GM06990 (cell line): ENCODE measurements at regions not wholly inside any gene's neighbourhood (a gene's known extent, or its start where the extent isn't known, plus 50 kb on each side); places are given as distances from the start of the nearest gene placed in this dataset.

ENCODE experiments used
- DNase-seq: peaks from one replicate; pipeline ENCODE4 v3.0.0-alpha.2; 2011; ENCODE audit not compliant: insufficient read length; ENCODE audit errors: extremely low read depth
- H3K27me3 ChIP-seq: replicated peaks from 2 replicates; pipeline ENCODE4 v1.6.0; 2011; ENCODE audit warnings: low read length; ENCODE audit not compliant: control insufficient read depth, insufficient read depth
- H3K36me3 ChIP-seq: 2 replicates; pipeline ENCODE4 v1.5.1; 2011; ENCODE audit warnings: low read length; ENCODE audit not compliant: control insufficient read depth, insufficient read depth
- H3K4me3 ChIP-seq: replicated peaks from 2 replicates; pipeline ENCODE4 v1.5.1; 2011; ENCODE audit warnings: low read depth, mild to moderate bottlenecking, control low read depth, low read length
- TF ChIP-seq, protein P1 (sequence below): IDR thresholded peaks from 2 replicates; pipeline ENCODE4 v1.5.1; 2011; ENCODE audit warnings: low read length, control low read depth, mild to moderate bottlenecking, inconsistent platforms; ENCODE audit not compliant: insufficient read depth, poor library complexity, severe bottlenecking

DNA sequence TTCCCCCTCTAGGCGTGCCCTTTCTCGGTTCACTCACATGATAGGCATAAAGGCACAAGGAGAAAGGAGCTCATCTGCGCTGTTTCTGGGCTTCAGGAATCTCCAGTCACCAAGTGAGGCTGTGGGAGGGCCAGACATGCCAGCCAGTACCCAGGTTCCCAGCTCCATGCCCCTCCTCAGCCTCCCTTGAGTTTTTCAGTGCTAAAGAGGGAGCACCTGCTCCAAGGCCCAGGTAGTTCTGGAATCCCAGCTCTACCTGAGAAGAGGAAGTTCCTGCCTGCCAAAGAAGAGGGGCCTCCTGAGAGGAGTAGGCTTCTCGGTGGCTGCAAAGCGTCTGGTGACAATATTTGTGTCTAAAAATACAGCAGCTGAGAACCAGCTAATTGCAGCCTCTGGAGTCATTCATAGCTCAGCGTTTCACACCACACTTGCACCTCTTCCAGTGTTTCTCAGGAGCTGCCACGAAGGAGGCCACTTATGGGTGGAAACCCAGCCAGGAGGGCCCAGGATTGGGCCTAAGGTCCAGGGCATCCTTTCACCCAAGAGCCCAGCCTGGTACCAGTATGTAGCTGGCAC is 197.4 kb downstream of the TRIM29 start:
- DNase-seq: no peak
- TF ChIP-seq, protein P1, sequence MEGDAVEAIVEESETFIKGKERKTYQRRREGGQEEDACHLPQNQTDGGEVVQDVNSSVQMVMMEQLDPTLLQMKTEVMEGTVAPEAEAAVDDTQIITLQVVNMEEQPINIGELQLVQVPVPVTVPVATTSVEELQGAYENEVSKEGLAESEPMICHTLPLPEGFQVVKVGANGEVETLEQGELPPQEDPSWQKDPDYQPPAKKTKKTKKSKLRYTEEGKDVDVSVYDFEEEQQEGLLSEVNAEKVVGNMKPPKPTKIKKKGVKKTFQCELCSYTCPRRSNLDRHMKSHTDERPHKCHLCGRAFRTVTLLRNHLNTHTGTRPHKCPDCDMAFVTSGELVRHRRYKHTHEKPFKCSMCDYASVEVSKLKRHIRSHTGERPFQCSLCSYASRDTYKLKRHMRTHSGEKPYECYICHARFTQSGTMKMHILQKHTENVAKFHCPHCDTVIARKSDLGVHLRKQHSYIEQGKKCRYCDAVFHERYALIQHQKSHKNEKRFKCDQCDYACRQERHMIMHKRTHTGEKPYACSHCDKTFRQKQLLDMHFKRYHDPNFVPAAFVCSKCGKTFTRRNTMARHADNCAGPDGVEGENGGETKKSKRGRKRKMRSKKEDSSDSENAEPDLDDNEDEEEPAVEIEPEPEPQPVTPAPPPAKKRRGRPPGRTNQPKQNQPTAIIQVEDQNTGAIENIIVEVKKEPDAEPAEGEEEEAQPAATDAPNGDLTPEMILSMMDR: no peak
- H3K36me3 ChIP-seq: no peaks in the 10 kb centered on the region
- H3K4me3 ChIP-seq: no peak overlapping the region
- no peaks in the 10 kb centered on the region; the same call in none of the 2 replicates for H3K27me3 ChIP-seq

DNA sequence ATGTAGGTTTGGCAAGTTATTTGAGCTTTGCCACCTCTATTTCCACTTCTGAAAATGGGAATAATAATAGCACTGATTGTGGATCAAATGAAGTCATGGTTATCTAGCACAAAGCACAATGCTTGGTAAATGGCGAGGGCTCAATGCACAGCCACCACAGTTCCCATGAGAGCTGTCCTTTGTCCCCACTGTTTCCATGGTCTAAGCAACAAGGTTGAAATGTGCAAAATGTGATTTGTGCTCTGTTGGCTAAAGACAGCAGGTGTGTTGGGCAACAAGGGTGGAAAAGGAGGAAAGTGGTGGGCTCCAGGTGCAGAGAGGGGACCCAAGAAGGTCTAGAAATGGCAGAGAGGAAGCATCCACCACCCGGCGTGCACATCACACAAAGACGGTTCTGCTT is 200.5 kb downstream of the TRIM29 start:
- Histone ChIP-seq H3K27me3 (no peaks in the 10 kb centered on the region; the same call in none of the 2 replicates), H3K4me3 (no peak overlapping the region), H3K36me3 (no peaks in the 10 kb centered on the region)
- no peak for DNase-seq
- TF ChIP-seq, protein P1: no peak

DNA sequence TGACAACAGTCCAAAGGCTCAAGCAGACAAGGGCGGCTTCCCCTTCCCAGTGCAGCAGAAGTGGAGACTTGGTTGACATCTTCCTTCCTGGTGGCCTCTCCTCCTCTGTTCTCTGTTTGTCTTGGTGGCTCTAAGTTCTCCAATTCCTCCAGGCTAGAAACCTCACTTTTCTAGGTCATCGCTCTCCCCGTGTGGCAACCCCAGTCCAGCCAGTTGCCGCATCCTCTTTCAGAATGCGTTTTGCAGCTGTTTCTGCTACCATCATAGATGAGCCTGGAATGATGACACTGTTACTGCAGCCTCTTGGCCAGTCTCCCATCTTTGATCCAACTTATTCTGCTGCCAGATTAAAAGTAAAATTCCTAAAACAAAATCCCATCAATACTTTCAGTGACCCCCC is 201.5 kb downstream of the TRIM29 start:
- Histone ChIP-seq H3K4me3 (no peak overlapping the region), H3K27me3 (no peaks in the 10 kb centered on the region; the same call in none of the 2 replicates), H3K36me3 (no peaks in the 10 kb centered on the region)
- TF ChIP-seq, protein P1: no peak
- no peak for DNase-seq

DNA sequence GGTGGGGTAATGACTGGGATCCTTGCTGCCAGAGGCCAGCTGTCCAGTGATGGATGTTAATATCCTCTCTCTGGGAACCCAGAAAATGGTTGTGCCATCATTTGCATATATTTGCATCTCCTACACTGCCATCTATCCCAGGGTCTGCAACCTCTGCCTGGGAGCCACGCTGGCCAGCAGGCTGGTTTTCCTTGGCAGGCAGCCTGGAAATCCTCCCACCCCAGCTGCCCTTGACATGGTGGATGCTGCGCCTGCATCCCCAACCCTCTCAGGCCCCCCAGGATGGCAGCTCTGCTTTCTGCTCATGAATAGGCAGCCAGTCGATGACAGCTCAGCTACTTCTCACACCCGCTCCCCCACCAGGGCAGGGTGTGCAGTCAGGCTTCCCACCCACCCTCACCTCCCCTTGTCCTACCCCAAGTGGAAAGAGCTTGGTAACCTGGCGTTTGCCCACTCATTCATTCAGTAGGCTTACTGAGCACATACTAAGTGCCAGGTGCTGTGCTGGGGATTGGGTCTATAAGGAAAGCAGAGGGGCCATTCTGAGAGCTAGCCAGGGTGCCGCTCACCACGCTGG is 202.5 kb downstream of the TRIM29 start:
- TF ChIP-seq, protein P1: no peak
- H3K27me3 ChIP-seq: no peaks in the 10 kb centered on the region; the same call in none of the 2 replicates
- no peaks in the 10 kb centered on the region for H3K36me3 ChIP-seq
- no peak for DNase-seq
- no peak overlapping the region for H3K4me3 ChIP-seq

DNA sequence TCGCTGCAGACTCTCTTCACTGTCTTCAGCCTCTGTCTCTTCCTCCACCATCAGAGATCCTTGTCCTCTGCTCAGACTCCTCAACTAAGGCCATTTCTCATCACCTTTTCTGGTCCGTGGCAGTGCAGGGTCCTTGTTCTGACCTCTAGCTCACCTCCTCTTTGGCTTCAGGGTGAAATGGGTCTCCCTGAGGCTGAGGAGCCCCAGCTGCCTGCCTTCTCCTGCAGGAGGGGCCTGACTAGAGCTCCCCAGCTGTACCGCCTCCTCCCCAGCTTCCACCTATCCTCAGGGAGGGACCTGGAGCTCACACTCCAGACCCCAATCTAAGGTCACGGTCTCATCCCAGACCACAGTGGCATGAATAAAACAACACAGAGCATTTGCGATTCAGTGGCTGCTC is 203.0 kb downstream of the TRIM29 start:
- TF ChIP-seq, protein P1: no peak
- Histone ChIP-seq H3K27me3 (peaks cover 1% of the 10 kb centered on the region), H3K4me3 (no peak overlapping the region), H3K36me3 (no peaks in the 10 kb centered on the region)
- DNase-seq: no peak
